ENCODE measurements at regions not wholly inside any gene's neighbourhood (a gene's known extent, or its start where the extent isn't known, plus 50 kb on each side); places are given as distances from the start of the nearest gene placed in this dataset.

GRCh38 chr12:31843398-31844095, 114.7 kb upstream of the AMN1 start (continued):
- no peak for TF ChIP-seq HMGA2 (CRISPR knock-in tag; IDR thresholded peaks at IDR 0.05)

GRCh38 chr12:31837913-31838312, 109.1 kb upstream of the AMN1 start:
- H3K9me3 Mint-ChIP-seq: peaks cover 23% of the 10 kb centered on the region
- no peaks in the 10 kb centered on the region for H3K27me3 Mint-ChIP-seq (ENCODE audit: low read depth)
- CTCF ChIA-PET: interaction anchor here (0.6 kb wide), 1 partner anchor 202 kb away, joined by 4 read pairs; no protein-coding TSS in a partner anchor
- POLR2A ChIA-PET: no interaction called here
- DNase-seq (ENCODE audit: low spot score): no peak
- peaks cover 7% of the 10 kb centered on the region for H3K36me3 Mint-ChIP-seq
- H3K27ac Mint-ChIP-seq: no peak overlapping the region
- H3K4me1 Mint-ChIP-seq: peaks cover 6% of the 10 kb centered on the region; the same call in 1 of the 2 replicates
- no peak for ATAC-seq
- no peak overlapping the region for H3K4me3 Mint-ChIP-seq
- TF ChIP-seq ZNF423 (CRISPR knock-in tag; IDR thresholded peaks at IDR 0.05) (no peak), ZNF416 (CRISPR knock-in tag; IDR thresholded peaks at IDR 0.05) (no peak), E2F5 (CRISPR knock-in tag; IDR thresholded peaks at IDR 0.05) (no peak), SMAD3 (CRISPR knock-in tag; IDR thresholded peaks at IDR 0.05; ENCODE audit: borderline replicate concordance) (no peak), MXD4 (CRISPR knock-in tag; IDR thresholded peaks at IDR 0.05; ENCODE audit: borderline replicate concordance) (no peak), HMGXB4 (CRISPR knock-in tag; IDR thresholded peaks at IDR 0.05) (no peak)

DNA sequence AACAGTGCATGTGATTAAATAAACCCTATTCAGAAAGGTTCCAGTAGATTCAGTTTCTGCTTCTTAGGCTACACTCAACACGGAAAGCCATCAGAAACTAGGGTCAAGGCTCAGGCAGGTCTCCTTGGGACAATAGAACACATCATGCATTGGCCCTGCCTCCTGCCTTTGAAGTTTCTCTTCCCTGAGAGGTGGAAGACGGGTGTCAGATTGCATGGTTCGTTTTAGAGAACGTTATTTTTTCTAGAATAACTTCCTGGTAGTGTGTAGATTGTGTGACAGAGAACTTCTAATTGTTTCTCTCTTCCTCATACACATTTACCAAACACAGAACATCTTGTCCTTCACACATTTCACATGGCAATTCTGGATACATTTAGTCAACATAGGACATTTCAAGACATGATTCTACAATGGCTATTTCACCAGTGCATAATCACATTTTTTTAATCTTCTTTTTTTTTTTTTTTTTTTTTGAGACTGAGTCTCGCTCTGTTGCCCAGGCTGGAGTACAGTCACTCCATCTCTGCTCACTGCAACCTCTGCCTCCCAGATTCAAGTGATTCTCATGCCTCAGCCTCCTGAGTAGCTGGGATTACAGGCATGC, 106.6 kb upstream of the AMN1 start:
- TF ChIP-seq ARID4B (CRISPR knock-in tag; IDR thresholded peaks at IDR 0.05; ENCODE audit: borderline replicate concordance) (no peak), RELA (CRISPR knock-in tag; IDR thresholded peaks at IDR 0.05; ENCODE audit: borderline replicate concordance) (no peak), EMX1 (CRISPR knock-in tag; IDR thresholded peaks at IDR 0.05) (no peak), GABPB1 (CRISPR knock-in tag; IDR thresholded peaks at IDR 0.05) (no peak), ELF4 (CRISPR knock-in tag; IDR thresholded peaks at IDR 0.05; ENCODE audit: low read depth) (no peak), NR3C1 (CRISPR knock-in tag; conservative IDR thresholded peaks at IDR 0.05; ENCODE audit: low read depth) (no peak), IRF2 (CRISPR knock-in tag; IDR thresholded peaks at IDR 0.05; ENCODE audit: borderline replicate concordance, low read depth) (no peak), ATF1 (CRISPR knock-in tag; IDR thresholded peaks at IDR 0.05) (no peak), ZNF423 (CRISPR knock-in tag; IDR thresholded peaks at IDR 0.05) (no peak), TEAD4 (CRISPR knock-in tag; IDR thresholded peaks at IDR 0.05) (no peak), SP1 (CRISPR knock-in tag; conservative IDR thresholded peaks at IDR 0.05) (no peak), NFE2L1 (CRISPR knock-in tag; IDR thresholded peaks at IDR 0.05) (no peak), PRRX2 (CRISPR knock-in tag; IDR thresholded peaks at IDR 0.05) (no peak)
- TF ChIP-seq, protein P1, sequence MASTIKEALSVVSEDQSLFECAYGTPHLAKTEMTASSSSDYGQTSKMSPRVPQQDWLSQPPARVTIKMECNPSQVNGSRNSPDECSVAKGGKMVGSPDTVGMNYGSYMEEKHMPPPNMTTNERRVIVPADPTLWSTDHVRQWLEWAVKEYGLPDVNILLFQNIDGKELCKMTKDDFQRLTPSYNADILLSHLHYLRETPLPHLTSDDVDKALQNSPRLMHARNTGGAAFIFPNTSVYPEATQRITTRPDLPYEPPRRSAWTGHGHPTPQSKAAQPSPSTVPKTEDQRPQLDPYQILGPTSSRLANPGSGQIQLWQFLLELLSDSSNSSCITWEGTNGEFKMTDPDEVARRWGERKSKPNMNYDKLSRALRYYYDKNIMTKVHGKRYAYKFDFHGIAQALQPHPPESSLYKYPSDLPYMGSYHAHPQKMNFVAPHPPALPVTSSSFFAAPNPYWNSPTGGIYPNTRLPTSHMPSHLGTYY (CRISPR knock-in tag; IDR thresholded peaks at IDR 0.05): no peak
- TF ChIP-seq, protein P2, sequence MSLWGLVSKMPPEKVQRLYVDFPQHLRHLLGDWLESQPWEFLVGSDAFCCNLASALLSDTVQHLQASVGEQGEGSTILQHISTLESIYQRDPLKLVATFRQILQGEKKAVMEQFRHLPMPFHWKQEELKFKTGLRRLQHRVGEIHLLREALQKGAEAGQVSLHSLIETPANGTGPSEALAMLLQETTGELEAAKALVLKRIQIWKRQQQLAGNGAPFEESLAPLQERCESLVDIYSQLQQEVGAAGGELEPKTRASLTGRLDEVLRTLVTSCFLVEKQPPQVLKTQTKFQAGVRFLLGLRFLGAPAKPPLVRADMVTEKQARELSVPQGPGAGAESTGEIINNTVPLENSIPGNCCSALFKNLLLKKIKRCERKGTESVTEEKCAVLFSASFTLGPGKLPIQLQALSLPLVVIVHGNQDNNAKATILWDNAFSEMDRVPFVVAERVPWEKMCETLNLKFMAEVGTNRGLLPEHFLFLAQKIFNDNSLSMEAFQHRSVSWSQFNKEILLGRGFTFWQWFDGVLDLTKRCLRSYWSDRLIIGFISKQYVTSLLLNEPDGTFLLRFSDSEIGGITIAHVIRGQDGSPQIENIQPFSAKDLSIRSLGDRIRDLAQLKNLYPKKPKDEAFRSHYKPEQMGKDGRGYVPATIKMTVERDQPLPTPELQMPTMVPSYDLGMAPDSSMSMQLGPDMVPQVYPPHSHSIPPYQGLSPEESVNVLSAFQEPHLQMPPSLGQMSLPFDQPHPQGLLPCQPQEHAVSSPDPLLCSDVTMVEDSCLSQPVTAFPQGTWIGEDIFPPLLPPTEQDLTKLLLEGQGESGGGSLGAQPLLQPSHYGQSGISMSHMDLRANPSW (CRISPR knock-in tag; conservative IDR thresholded peaks at IDR 0.05; ENCODE audit: low read depth): no peak
- H3K27me3 Mint-ChIP-seq (ENCODE audit: low read depth): no peaks in the 10 kb centered on the region; the same call in 1 of the 2 replicates
- no peak overlapping the region for H3K27ac Mint-ChIP-seq
- ATAC-seq (no peak), DNase-seq (ENCODE audit: low spot score) (no peak)
- H3K36me3 Mint-ChIP-seq: peaks cover 14% of the 10 kb centered on the region
- H3K4me1 Mint-ChIP-seq: peaks cover 6% of the 10 kb centered on the region; the same call in 1 of the 2 replicates
- CTCF ChIA-PET: interaction anchor here (0.6 to 1.0 kb wide), 3 partner anchors 80 to 134 kb away, joined by 3 to 4 read pairs (median 4); no protein-coding TSS in a partner anchor
- H3K9me3 Mint-ChIP-seq: peaks cover 35% of the 10 kb centered on the region
- no peak overlapping the region for H3K4me3 Mint-ChIP-seq
- POLR2A ChIA-PET: interaction anchor here (0.6 kb wide), 1 partner anchor 91 kb away, joined by 12 read pairs; no protein-coding TSS in a partner anchor

All from WTC11 (cell line).